GM19025 (cell line): ENCODE measurements at regions not wholly inside any gene's neighbourhood (a gene's known extent, or its start where the extent isn't known, plus 50 kb on each side); places are given as distances from the start of the nearest gene placed in this dataset.
"Not testable (repeated sequence)": the region's sequence is repeated elsewhere in the genome, so short reads cannot be mapped to it uniquely, and the experiment has no call there.

ENCODE experiments used
- ATAC-seq: cut with Tn5 transposase; IDR thresholded peaks from one replicate; pipeline ENCODE4 v1.9.1; 2021; ENCODE audit warnings: mild to moderate bottlenecking, low read depth, moderate library complexity; ENCODE audit not compliant: unreplicated experiment

- no peak for ATAC-seq
These were observed 386.8 kb downstream of the PTH2R start for GRCh38 chr2:208793434-208793833.

DNA sequence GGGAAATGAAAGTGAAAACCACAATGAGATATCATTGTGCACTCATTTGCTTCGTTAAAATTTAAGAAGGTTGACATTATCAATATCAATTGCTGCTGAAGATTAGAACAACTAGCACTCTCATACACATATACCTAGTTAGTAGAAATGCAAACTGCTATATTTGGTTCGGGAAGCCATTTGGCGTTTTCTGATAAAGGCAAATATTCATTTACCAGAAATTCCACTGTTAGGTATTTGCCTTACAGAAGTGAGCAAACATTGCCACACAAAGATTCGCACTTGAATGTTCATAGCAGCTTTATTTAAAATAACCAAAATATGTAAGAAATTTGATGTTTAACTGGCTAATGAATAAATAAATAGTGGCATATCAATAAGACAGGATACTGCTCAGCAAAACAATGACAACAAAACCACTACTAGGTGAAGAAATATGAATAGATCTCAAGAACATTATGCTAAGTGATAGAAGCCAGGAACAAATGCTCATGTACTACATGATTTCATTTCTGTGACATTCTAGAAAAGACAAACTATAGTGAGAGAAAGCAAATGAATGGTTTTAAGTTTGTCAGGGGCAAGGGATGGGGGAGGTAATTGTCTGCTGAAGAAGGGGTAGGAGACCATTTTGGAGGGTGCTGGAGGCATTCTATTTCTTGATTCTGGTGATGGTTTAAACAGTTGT lies 387.8 kb downstream of the PTH2R start:
- ATAC-seq = no peak

DNA sequence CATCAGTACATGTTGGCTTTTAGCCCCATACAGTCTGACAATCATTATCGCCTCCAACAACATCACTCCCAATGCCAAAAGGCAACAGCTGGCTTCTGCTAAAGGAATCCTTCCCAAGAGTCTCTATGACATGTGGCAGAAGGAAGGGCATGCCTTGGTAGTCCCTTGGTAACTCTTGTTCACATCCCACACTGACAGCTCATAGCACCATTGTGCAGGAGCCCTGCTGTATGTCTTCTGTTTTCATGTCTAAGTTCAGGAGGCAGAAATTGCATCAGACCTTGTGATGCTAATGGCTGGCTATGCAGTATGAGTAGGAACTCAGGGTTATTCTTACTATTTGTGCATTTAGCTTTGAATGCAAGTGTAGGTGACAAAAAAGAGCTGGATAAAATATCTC lies 392.1 kb downstream of the PTH2R start:
- ATAC-seq = no peak

GRCh38 chr2:208799397-208799796 lies 392.8 kb downstream of the PTH2R start:
- no peak for ATAC-seq

DNA sequence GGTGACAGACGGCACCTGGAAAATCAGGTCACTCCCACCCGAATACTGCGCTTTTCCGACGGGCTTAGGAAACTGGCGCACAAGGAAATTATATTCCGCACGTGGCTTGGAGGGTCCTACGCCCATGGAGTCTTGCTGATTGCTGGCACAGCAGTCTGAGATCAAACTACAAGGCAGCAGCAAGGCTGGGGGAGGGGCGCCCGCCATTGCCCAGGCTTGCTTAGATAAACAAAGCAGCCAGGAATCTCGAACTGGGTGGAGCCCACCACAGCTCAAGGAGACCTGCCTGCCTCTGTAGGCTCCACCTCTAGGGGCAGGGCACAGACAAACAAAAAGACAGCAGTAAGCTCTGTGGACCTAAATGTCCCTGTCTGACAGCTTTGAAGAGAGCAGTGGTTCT lies 394.3 kb downstream of the PTH2R start:
- not testable (repeated sequence) for ATAC-seq

- ATAC-seq = no peak
These were observed 401.2 kb downstream of the PTH2R start for GRCh38 chr2:208807756-208808155.

GRCh38 chr2:208811885-208812284 lies 405.3 kb downstream of the PTH2R start:
- not testable (repeated sequence) for ATAC-seq

- ATAC-seq = no peak
These were observed 412.6 kb downstream of the PTH2R start for GRCh38 chr2:208819190-208819589.

DNA sequence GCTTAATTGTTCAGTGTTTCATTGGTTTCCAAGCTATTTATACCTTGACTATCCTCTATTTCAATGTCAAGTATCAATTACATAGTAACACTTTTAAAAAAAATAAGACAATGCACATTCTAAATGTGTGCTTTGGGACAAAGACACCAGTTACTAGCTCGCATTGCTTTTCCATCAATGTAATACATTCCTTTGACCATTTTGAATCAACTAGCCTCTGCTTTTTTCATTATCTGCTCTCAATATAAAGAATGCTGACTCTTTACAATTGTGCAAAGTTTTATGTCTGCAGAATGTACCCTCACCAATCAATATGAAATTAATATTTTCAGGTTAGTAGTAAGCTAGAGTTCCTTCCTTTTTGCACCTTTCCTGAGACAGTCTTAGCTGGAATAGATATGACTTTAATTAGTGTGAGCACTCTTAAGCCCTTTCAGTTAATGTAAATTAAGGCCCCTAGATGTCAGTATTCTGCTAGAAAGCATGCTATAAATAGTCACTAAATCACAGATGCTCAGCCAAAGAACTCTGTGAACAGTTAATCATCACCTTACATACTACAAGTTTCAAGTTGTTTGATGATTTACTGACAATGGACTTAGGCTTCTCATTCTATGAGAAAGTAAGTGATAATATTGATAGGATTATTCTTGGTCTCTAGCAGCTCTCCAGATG lies 413.6 kb downstream of the PTH2R start:
- ATAC-seq = peak; percentile 75

GRCh38 chr2:208827109-208827508 lies 420.5 kb downstream of the PTH2R start:
- no peak for ATAC-seq

DNA sequence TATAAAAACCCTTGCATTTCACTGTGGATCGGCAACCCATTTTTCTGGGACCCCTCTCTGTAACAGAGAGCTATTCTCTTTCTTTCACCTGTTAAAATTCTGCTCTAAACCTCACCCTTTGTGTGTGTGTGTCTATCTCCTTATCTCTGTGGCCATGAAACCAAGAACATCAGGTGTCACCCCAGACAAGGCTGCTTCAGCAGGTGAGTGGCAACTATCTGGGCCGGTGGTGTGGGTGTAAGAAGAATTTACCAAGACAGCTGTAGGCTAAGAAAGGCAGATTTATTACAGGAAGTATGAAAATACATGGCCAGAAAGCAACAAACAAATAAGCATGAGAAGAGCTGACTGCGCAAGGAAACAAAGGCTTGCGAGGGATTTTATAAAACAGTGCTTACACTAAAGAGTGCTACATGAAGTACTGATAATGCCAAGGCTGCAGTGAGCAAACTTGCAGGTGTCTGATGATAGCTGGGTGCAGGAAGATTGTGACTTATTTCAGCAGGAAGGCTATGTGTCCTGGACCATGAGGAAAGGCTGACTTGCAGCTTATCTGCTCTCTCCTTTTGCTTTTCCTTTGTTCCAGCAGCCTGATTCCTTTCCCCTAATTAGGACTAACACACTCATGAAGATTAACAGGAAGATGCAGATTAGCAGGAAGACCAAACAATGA lies 421.1 kb downstream of the PTH2R start:
- ATAC-seq = no peak

DNA sequence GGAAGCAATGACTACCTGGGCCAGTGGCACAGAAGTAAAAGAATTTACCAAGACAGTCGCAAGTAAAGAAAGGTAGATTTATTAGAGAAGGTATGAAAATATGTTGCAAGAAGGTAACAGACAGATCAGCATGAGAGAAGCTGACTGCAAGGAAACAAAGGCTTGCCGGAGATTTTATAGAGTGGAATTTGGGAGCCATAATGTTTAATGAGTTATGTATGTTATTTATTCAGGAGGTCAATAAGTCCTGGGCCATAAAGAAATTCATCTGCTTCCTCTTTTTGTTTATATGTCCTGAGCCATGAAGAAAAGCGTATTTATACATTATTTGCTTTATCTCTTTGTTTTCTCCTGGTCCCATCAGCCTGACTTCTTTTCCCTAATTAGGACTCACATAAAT lies 423.6 kb downstream of the PTH2R start:
- ATAC-seq = no peak

- no peak for ATAC-seq
These were observed 441.1 kb downstream of the PTH2R start for GRCh38 chr2:208847651-208848050.

GRCh38 chr2:208854717-208855116 lies 448.1 kb downstream of the PTH2R start:
- ATAC-seq = no peak

GRCh38 chr2:208867374-208867773 lies 460.8 kb downstream of the PTH2R start:
- no peak for ATAC-seq

DNA sequence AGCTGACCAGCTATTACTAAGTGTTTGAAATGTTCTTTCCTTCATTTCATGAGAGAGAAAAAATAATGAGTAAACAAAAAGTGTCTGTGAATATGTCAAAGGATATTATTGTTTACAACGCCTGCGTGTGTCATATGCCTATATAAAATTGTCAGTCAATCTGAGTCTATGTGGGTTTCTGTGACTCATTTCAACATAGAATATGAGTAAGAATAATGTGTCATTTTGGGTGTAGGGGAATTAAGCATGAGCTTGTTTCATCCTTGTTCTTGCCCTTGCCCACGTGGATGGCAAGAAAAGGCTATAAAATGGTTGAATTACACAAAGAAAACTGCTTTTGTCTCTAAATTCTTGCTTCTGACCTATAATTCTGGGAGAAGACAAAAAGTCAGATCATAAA lies 466.0 kb downstream of the PTH2R start:
- no peak for ATAC-seq

DNA sequence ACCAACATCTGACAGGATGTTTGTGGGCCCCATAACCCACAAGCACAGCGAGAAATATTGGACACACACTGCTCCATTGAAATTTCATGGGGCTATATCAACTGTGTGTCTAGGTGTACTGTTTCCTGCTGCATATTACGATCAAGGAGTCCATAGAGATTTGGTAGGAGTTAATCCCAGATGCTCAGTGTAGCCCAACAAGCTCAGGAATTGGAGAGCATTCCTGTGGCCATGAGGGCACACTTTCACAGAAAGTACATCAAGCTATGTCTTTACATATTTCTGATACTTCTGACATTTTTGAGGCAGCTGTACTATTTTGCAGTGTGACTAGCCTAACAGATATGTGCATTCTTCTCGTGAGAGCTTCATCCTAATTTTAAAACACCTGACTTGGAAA lies 473.1 kb downstream of the PTH2R start:
- ATAC-seq = no peak

- ATAC-seq = no peak
These were observed 473.6 kb downstream of the PTH2R start for GRCh38 chr2:208880171-208880570.

- ATAC-seq = no peak
These were observed 483.9 kb downstream of the PTH2R start for GRCh38 chr2:208890486-208890885.

DNA sequence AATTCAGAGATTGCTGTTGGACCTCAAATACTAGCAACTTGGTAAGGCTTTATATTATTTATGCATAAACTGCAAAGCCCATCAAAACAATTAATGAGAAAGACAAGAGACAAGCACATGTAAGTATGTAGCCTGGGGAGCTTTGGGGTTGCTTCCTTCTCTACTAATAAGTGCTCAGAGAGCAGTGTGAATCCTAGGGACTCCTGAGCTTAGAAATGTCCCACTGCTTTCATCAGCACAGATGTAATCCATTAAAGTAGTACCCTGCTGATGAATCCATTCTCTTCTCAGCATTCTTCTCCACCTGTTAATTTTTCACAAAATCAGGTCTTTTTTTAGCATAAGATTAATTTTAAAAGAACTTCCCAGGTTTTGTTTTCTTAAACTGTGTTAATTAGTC lies 485.6 kb downstream of the PTH2R start:
- no peak for ATAC-seq

- ATAC-seq = no peak
These were observed 499.7 kb downstream of the PTH2R start for GRCh38 chr2:208906330-208906729.

GRCh38 chr2:208915401-208915800 lies 508.4 kb upstream of the MAP2 start:
- no peak for ATAC-seq
